Right lobe of liver (tissue), 4 donors: ENCODE measurements at regions not wholly inside any gene's neighbourhood (a gene's known extent, or its start where the extent isn't known, plus 50 kb on each side); places are given as distances from the start of the nearest gene placed in this dataset.

ENCODE experiments used
- CTCF ChIP-seq, 4 donors: fragments of 200-600 bp in 3 of 4; fragments of 450-650 bp in 1 of 4; IDR thresholded peaks; one replicate each; pipeline versions ENCODE4 v1.5.1 to v1.8.0; 2016 to 2022; ENCODE audit warnings: antibody characterized with exemption in 4 of 4, mild to moderate bottlenecking in 2 of 4
- POLR2A ChIP-seq: fragments of 450-650 bp; IDR thresholded peaks from one replicate; pipeline ENCODE4 v1.6.1; 2017; ENCODE audit warnings: antibody characterized with exemption, mild to moderate bottlenecking
- donor health status: DM: no; HTN: no; CAD: no.
- donor health status: DM: no; HTN: no; CAD: no.
- donor health status: DM: no; HTN: yes; CAD: no.

GRCh38 chr13:109922518-109922917 is 136.1 kb upstream of the IRS2 start:
- TF ChIP-seq POLR2A (no peak), CTCF (IDR thresholded peaks at IDR 0.05) (no peak)
